ENCODE measurements at regions not wholly inside any gene's neighbourhood (a gene's known extent, or its start where the extent isn't known, plus 50 kb on each side); places are given as distances from the start of the nearest gene placed in this dataset.

DNA sequence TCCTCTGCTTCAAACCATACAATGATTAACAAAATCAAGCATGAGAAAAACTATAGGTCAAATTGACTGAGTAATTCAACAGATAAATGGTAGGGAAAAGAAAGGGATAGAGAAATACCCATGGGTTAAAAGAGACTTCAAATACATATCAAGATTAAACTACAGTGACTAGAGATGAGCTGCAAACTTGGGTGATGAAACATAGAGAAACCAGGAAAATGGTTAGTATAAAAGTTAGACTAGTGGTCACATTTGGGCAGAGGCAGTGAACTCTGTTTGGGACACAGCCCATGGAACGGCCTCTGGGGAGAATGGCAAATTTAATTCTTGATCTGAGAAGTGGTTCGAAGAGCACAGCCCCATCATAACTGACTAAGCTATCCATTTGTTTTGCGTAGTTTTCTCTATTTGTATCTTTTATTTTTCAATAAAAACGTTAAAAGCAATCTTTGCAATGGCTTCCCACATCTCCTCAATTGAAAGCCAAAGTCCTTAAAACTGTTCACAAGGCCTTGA lies 99.4 kb downstream of the APIP start:
- Histone ChIP-seq H3K9me3 (no peaks in the 10 kb centered on the region), H3K4me3 (ENCODE audit: low read depth, low read length) (no peak overlapping the region), H3K27me3 (no peaks in the 10 kb centered on the region), H3K36me3 (no peaks in the 10 kb centered on the region), H3K4me1 (no peaks in the 10 kb centered on the region)
- no peak for DNase-seq
- TF ChIP-seq, protein P1, sequence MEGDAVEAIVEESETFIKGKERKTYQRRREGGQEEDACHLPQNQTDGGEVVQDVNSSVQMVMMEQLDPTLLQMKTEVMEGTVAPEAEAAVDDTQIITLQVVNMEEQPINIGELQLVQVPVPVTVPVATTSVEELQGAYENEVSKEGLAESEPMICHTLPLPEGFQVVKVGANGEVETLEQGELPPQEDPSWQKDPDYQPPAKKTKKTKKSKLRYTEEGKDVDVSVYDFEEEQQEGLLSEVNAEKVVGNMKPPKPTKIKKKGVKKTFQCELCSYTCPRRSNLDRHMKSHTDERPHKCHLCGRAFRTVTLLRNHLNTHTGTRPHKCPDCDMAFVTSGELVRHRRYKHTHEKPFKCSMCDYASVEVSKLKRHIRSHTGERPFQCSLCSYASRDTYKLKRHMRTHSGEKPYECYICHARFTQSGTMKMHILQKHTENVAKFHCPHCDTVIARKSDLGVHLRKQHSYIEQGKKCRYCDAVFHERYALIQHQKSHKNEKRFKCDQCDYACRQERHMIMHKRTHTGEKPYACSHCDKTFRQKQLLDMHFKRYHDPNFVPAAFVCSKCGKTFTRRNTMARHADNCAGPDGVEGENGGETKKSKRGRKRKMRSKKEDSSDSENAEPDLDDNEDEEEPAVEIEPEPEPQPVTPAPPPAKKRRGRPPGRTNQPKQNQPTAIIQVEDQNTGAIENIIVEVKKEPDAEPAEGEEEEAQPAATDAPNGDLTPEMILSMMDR (IDR thresholded peaks at IDR 0.05; ENCODE audit: low read depth, low read length), result no peak

DNA sequence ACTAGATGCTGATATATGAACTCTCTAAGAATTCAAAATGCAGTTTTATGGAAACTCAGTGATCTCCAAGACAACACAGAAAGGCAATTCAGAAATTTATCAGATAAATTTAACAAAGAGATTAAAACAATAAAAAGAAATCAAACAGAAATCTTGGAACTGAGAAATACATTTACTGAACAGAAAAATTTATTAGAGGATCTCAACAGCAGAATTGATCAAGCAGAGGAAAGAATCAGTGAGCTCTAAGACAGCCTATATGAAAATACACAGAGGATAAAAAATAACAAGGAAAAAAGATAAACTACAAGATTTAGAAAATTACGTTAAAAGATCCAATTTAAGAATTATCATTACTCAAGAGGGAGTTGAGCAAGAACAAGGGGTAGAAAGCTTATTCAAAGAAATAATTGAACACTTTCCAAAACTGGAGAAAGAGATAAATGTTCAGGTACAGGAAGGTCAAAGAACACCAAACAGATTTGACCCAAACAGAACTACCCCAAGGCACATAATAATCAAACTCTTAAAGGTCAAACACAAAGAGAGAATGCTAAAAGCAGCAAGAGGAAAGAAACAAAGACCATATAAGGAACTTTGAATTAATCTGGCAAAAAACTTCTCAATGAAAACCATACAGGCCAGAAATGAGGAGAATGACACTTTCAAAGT lies 103.1 kb downstream of the APIP start:
- H3K27me3 ChIP-seq, result no peaks in the 10 kb centered on the region
- H3K4me3 ChIP-seq (ENCODE audit: low read depth, low read length), result no peak overlapping the region
- TF ChIP-seq, protein P1 (IDR thresholded peaks at IDR 0.05; ENCODE audit: low read depth, low read length), result no peak
- no peaks in the 10 kb centered on the region for H3K9me3 ChIP-seq
- no peaks in the 10 kb centered on the region for H3K36me3 ChIP-seq
- no peak for DNase-seq
- no peaks in the 10 kb centered on the region for H3K4me1 ChIP-seq

DNA sequence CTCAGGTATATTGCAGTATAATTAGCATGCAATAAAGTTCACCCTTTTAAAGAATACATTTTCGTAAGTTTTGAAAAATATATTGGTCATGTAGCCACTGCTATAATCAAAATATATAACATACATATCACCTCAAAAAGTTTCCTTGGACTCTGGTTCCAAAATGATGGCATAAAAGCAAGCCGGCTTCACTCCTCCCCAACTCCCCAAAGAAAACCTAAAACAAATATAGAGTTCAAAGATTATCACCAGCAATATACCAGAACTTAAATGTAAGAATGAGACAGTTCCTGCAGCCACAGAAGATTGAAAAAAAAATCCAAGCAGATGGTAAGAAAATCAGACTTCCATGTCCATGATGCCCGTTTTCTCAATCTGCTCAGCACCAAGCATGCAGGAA lies 104.3 kb downstream of the APIP start:
- Histone ChIP-seq H3K9me3 (no peaks in the 10 kb centered on the region), H3K4me3 (ENCODE audit: low read depth, low read length) (no peak overlapping the region), H3K4me1 (no peaks in the 10 kb centered on the region), H3K36me3 (no peaks in the 10 kb centered on the region), H3K27me3 (no peaks in the 10 kb centered on the region)
- TF ChIP-seq, protein P1 (IDR thresholded peaks at IDR 0.05; ENCODE audit: low read depth, low read length), result no peak
- no peak for DNase-seq

DNA sequence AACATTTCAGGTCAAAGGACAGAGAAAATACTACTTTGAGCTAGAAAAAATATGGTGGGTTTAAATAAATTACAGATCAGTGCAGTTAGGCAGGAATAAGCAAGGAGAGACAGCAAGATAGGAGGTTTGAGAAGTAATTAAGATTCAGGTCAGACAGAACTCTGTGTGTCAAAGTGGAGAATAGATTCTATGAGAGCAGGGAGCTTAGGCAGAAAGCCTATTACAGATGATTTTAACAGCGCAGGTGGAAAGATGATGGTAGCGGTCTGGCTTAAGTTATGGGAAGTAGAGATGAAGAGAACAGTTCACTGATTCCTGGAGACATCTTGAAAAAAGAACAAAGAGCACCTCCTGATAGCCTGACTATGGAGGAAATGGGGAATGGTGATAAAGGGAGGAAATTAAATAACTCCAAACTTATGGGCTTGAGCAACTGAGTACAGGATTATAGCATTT lies 106.0 kb downstream of the APIP start:
- Histone ChIP-seq H3K4me3 (ENCODE audit: low read depth, low read length) (no peak overlapping the region), H3K27me3 (no peaks in the 10 kb centered on the region), H3K4me1 (no peaks in the 10 kb centered on the region), H3K9me3 (no peaks in the 10 kb centered on the region), H3K36me3 (no peaks in the 10 kb centered on the region)
- TF ChIP-seq, protein P1 (IDR thresholded peaks at IDR 0.05; ENCODE audit: low read depth, low read length), result no peak
- no peak for DNase-seq

DNA sequence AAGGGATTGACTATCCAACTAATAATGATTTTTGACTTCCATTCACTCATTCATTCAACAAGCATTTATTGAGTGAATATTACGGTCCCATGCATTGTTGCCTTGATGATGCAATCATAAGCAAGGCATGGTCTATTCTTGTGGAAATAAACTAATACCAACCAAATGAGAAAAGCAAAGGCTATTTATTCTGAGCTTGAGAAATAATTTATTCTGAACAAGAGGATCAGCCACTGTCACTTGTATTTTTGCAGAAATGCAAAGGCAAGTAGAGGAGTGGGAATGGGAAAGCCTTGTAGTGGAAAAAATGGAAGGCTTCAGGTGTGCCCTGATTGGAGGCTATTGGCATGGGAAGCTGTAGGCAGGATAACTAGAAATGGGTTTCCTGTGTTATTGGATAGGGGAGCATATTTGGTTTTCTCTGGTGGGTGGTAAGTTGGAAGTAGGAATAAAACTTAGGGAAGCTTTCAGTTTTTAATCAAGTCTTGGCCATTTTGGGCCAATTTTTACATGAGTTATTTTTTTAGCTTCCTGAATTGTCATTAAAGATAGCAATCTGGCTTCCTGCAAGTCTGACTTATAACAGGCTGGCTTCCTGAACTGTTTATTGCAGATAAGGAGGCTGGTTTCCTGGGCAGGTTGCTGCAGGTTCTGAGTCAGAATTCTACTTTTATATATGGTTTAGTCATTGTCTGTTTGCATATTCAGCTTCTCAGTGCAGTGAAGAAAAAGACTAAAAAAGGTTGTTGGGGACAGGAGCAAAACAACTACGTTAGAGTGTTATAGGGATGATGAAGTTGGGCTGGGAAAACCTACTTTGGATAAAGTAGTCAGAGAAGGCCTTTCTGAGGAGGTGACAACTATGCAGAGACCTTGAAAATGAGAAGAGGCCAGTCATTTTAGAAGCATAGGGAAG lies 106.7 kb downstream of the APIP start:
- Histone ChIP-seq H3K36me3 (no peaks in the 10 kb centered on the region), H3K9me3 (no peaks in the 10 kb centered on the region), H3K4me1 (no peaks in the 10 kb centered on the region), H3K27me3 (no peaks in the 10 kb centered on the region), H3K4me3 (ENCODE audit: low read depth, low read length) (no peak overlapping the region)
- DNase-seq, result no peak
- TF ChIP-seq, protein P1 (IDR thresholded peaks at IDR 0.05; ENCODE audit: low read depth, low read length), result no peak

Measured in BE2C (cell line).